ENCODE measurements at regions not wholly inside any gene's neighbourhood (a gene's known extent, or its start where the extent isn't known, plus 50 kb on each side); places are given as distances from the start of the nearest gene placed in this dataset.
"Not testable (repeated sequence)": the region's sequence is repeated elsewhere in the genome, so short reads cannot be mapped to it uniquely, and the experiment has no call there.

DNA sequence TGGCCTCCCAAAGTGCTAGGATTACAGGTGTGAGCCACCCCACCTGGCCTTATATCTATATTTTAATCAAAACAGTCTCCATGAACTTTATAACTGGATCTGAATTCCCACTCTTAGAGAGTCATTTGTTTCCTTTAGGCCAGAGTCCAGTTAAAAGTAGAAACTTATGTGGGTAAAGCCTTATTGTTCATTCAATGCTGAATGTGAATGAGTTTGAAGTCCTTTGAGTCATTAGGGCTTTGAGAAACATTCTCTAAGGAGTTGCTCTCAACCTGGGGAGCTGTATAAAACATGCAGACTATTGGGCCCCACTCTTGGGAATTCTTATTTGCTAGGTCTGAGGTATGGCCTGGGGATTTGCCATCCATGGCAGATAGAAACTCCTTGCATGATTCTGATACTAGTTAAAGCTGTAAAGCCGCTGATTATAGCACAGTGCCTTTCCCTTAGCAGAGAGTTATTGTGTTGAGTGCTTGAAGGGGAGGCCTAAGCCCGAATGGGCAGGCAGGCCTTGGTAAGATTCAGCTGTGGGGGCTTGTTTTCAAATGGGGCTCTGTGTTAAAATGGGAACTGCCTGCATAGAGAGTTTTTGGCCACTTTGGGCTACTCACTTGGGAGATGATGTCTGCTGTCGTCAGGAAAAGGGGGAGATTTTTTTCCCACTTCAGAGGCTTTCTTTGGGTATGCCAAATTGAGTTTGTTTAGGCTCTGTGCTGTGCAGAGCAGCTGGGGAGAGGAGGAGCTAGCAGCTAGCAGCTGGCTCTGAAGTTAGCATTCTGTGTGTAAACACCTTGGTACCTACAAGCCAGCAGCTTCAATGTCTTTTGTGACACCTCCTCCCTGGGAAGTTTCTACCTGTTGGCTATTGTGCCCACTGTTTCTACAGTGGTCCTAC, 117.5 kb downstream of the DACT1 start:
- DNase-seq = no peak

GRCh38 chr14:58760121-58760520, 122.4 kb downstream of the DACT1 start:
- no peak for DNase-seq

DNA sequence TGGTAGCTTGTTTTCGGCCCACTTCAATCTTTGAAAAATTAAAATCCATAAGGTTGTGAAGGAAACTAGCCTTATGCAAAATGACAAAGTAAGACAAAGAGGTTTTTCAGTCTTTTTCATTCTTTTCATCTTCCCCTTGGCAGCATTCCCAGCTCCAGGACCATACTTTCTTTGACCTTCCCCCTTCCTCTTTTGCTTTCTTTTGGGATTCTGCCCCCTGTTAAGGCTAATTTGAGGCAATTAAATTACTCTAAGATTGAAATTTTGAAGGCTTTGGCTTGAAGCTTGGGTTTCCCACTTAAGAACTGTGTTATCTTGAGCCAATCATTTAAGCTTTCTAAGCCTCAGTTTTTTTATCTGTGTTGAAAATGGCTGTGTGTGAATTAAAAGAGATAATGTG, 124.9 kb downstream of the DACT1 start:
- no peak for DNase-seq

DNA sequence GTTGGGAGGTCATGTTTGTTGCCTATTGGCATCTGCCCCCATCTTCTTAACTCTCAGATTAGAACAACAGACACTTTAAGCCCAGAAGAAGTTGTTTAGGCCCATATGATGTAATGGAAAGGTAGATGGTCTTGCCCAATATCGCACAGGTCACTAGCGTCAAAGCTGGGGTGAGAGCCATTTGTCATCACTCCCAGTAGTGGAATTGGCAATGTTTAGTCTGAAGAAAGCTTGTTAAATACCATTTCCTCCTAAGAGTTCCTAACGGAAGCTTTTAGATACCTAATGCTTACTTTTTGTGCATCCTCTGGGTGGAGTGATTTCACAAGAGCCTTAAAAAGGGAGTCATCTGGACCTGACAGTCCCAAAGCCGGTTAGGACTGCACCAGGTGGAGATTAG, 125.4 kb downstream of the DACT1 start:
- DNase-seq = no peak

- DNase-seq = no peak
Observed at GRCh38 chr14:58765418-58765831, 127.7 kb downstream of the DACT1 start.

DNA sequence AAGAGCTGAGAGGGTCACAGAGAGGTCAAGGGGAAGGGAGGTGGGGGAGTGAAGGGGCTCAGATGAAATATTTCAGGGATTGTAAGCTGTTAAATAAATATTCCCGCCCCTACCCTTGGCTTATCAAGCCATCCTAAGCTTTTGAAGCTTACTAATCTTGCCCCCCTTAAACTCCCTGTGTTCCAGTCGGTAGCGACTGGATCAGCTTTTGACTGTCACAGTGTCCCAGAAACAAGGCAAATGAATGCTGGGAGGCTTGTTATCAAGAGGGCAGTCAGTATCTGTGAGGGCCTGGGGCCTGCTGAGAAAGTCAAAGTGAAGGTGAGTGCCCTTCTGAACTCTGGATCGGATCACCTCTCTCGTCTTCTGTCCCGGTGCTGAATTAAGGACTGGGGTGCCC, 128.1 kb downstream of the DACT1 start:
- DNase-seq = no peak

GRCh38 chr14:58769011-58769643, 131.4 kb downstream of the DACT1 start:
- no peak for DNase-seq

- no peak for DNase-seq
Observed at GRCh38 chr14:58769771-58770170, 132.0 kb downstream of the DACT1 start.

- DNase-seq = no peak
Observed at GRCh38 chr14:58770491-58770982, 132.8 kb downstream of the DACT1 start.

DNA sequence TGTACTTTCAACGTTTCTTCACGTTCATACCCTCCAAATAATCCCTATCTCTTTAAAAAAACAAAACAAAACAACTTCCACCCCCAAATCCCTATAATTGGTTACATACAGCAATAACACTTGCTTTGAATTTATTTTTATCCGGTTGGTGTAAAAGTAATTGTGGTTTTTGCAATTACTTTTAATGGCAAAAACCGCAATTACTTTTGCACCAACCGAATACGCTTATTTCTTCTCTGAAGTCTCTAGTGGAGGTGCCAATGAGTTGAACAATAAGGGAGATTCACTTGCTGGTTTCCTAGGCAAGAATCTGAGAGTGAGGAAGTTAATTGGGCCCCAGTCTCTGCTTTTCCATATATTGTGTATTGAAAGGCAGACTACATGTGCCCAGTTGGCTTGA, 133.3 kb downstream of the DACT1 start:
- DNase-seq = no peak

DNA sequence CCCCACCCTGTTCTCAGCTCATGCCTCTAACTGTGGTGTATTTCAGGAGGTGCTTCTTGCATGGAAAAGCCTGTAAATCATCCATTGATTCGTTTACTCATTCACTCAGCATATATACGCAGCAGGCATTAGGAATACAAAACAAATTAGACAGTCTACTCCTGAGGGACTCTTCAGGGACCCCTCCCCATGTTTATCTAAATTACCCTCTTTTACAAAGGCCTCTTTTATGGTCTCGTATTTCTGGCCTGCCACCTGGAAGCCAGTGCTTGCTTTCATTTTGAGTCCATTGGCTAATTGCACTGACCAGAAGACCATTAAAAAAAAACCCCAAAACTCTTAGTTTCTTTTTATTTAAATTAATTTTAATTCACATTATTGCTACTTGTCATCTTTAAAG, 134.4 kb downstream of the DACT1 start:
- DNase-seq = peak; percentile 45

- DNase-seq = no peak
Observed at GRCh38 chr14:58772794-58773620, 135.2 kb downstream of the DACT1 start.

DNA sequence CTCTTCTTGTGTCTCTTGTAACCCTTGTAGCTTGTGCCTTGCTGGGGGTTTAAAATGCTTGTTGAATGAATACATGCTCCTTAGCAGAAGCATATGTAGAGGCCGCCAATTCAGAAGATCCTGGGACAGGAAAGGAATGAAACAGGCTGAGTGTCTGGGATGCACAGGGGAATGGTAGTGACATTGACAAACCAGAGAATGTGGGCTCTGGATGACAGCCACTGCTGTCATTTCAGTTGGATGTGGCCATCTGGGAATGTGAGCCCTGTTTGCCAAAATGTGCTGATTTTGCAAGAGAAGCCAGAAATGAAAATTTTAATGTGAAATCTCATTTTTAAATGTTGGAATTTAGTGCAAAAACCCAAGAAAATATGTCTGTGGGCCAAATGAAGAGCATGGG, 136.8 kb downstream of the DACT1 start:
- no peak for DNase-seq

DNA sequence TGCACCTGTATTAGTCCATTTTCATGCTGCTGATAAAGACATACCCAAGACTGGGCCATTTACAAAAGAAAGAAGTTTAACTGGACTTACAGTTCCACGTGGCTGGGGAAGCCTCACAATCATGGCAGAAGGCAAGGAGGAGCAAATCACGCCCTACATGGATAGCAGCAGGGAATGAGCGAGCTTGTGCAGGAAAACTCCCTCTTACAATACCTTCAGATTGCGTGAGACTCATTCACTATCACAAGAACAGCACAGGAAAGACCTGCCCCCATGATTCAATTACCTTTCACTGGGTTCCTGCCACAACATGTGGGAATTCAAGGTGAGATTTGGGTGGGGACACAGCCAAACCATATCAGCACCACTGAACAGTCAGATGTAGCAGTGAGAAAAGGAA, 137.4 kb downstream of the DACT1 start:
- not testable (repeated sequence) for DNase-seq

DNA sequence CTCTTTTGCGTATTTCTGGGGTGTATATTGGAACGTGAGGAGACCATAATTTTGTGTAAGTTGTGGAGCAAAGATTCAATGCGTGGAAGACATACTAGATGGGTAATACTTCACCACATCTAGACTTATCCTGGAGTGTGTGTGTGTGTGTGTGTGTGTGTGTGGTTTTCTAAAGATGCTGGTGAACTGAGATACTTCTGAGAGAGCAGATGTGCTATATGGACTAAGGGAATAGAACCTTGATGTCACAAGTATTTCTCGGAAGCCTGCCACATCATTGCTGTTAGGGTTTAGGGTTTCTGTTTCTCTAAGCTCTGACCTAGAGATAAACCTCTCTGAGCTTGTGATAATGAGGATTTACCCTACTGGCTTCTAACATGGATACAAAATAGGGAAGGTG, 138.8 kb downstream of the DACT1 start:
- no peak for DNase-seq

DNA sequence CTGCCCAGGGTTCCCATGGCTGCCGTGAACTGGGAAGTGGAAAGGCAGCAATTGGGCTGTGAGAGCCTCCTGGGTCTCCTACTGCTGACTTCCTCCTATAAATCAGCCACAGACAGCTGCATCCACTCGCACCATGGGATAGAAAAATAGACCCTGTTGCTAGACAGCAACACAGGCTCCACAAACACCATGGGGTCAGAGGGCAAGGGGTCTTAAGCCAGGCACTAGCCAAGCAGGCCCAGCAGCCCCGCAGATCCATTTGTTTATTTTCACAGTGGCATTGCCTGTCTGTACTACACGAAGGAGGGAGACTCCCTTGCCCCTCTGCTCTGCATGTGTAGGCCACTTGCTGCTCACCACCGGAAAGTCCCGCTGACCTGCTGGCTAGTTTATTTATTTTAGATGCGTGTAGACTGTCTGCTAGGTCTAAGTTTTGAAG, 139.8 kb downstream of the DACT1 start:
- DNase-seq = no peak

- DNase-seq = no peak
Observed at GRCh38 chr14:58778202-58778601, 140.4 kb downstream of the DACT1 start.

DNA sequence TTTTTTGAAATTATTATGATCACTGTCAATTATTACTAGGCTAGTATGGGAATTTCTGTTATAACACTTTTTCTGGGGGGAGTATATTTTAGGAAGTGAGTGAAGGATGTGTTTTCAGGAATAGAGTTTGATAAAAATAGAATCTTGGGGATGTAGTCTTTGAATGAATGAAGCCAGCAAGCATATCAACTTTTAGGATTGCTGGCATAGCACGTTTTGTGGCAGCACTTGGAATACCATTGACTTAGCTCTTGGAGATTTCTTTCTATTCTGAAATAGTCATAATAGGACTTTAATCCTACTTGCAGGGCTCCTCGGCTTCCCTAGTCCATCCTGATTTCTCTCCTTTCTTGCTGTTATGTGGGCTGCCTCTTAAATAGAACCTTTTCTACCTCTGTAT, 141.6 kb downstream of the DACT1 start:
- DNase-seq = no peak

- DNase-seq = no peak
Observed at GRCh38 chr14:58780185-58780584, 142.4 kb downstream of the DACT1 start.

GRCh38 chr14:58780605-58781004, 142.8 kb downstream of the DACT1 start:
- no peak for DNase-seq

DNA sequence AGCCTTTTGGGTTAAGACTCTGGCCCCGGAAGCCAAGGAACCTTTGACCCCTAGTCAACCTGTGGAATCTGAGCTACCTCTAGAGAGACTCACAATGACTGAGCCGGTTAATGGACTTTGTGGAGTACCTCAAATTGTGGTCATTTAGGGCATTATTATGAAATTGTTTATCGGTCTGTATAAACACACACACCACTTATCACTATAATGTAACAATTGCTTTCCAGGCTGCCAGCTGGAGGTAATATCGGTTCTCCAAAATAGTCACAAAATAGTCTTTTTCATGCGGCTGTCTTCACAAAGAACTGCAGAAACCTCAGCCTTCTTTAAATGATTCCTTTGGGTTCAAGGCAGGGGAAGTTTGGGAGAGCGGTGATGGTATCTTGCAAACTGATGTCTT, 144.2 kb downstream of the DACT1 start:
- DNase-seq = no peak

DNA sequence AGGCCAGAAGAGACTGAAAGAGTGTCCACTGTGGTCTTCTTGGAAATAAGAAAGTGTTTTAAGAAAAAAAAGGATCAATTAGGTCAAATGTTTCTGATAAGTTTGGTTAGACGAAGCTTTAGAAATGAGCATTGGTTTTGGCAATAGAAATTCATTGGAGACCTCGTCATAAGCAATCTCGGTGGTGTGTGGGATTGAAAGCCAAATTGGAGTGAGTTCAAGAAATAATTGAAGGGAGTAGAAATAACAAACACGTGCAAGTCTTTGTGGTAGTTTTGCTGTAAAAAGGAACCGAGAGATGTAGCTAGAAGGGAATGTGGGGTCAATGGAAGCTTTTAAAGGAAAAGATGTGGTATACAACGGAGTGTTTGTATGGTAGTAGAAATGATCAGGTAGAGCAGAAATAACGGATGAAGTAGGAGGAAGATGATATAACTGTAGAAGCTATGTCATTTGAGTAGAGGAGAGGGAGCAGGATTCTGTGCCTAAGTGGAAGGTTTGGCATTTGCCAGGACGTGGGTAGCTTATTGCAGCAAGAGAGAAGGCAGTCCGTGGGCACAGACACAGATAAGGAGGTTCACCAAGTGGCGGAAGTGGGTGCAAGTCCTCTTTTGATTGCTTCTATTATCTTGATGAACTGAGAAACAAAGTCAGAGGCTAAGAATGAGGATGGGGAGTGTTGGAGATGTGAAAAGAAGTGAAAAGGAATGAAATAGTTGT, 146.2 kb downstream of the DACT1 start:
- no peak for DNase-seq

DNA sequence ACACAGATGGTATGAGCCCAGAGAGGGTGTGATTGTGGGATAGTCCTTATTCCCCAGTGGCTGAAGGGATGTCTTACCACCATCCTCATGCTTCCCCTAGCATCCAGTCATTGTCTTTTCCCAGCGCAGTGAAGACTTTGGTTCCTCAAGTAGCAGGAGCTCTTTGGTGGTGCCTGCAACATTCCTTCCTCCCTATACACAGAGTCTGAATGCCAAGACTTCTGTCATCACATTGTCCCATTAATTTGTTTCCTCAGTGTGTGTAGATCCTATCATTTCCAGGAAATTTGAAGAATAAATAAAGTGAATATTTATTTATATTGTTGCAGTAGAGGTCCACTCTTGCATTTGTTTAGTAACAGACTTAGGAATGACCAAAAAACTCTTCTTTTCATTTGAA, 147.2 kb downstream of the DACT1 start:
- no peak for DNase-seq

Measured in NCI-H2081 treated with DMSO at 0.1 percent for 48 hours (cell line).